22Rv1 (cell line): ENCODE measurements at regions not wholly inside any gene's neighbourhood (a gene's known extent, or its start where the extent isn't known, plus 50 kb on each side); places are given as distances from the start of the nearest gene placed in this dataset.

Experiments used
- ZFX ChIP-seq: fragments of 450-650 bp; IDR thresholded peaks from 2 replicates; pipeline ENCODE4 v1.6.1; 2017; ENCODE audit warnings: antibody characterized with exemption, borderline replicate concordance
- TF ChIP-seq, protein P1 (sequence below): fragments of 450-650 bp; IDR thresholded peaks from 2 replicates; pipeline ENCODE4 v1.5.1; 2017; ENCODE audit warnings: mild to moderate bottlenecking

DNA sequence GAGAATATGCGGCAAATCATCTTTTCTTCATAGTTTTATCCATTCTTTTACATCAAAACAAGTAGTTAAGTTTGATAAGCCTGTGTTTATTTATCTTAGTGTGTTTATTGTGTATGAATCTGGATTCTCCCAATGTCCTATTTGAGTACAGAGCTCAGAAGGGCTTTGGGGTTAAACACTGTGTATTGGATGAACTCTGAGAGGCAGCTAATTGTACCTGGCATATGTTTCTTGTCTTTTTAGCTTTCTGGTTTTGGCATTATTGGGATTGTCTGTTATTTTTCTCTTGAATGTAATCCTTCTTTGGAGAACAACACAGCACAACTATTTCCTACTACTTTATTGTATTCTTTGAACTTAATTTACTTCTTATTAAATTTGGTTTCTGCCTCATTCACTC lies 906.9 kb downstream of the ADGRL2 start:
- TF ChIP-seq, protein P1, sequence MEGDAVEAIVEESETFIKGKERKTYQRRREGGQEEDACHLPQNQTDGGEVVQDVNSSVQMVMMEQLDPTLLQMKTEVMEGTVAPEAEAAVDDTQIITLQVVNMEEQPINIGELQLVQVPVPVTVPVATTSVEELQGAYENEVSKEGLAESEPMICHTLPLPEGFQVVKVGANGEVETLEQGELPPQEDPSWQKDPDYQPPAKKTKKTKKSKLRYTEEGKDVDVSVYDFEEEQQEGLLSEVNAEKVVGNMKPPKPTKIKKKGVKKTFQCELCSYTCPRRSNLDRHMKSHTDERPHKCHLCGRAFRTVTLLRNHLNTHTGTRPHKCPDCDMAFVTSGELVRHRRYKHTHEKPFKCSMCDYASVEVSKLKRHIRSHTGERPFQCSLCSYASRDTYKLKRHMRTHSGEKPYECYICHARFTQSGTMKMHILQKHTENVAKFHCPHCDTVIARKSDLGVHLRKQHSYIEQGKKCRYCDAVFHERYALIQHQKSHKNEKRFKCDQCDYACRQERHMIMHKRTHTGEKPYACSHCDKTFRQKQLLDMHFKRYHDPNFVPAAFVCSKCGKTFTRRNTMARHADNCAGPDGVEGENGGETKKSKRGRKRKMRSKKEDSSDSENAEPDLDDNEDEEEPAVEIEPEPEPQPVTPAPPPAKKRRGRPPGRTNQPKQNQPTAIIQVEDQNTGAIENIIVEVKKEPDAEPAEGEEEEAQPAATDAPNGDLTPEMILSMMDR = no peak
- TF ChIP-seq ZFX = no peak
